A673 (cell line): ENCODE measurements at regions not wholly inside any gene's neighbourhood (a gene's known extent, or its start where the extent isn't known, plus 50 kb on each side); places are given as distances from the start of the nearest gene placed in this dataset.

Source experiments
- BruUV-seq: library from RNA; stranded (reverse); fragments of 400-500 nt; replicated peaks from 2 replicates; lab custom pipeline; 2021; lab: Mats Ljungman, UMichigan
- CTCF ChIA-PET: fragments of 300-600 bp; sonication (Branson Sonifier 250); formaldehyde crosslinking; loops from one replicate; lab custom pipeline; 2022; ENCODE audit warnings: antibody characterized with exemption; lab: Charles Lee
- POLR2A ChIA-PET: fragments of 300-600 bp; sonication (Branson Sonifier 250); formaldehyde crosslinking; loops from one replicate; lab custom pipeline; 2022; ENCODE audit warnings: antibody characterized with exemption; ENCODE audit not compliant: low non-redundant PET; lab: Charles Lee
- DNase-seq: peaks from one replicate; pipeline ENCODE4 v3.0.0-alpha.2; 2015; ENCODE audit warnings: low spot score
- H3K27ac ChIP-seq: fragments of 200-600 bp; sonication (generic); 2 replicates; pipeline ENCODE4 v1.5.1; 2016; ENCODE audit warnings: mixed run types, low read depth, mild to moderate bottlenecking, mixed read lengths, antibody characterized with exemption, low read length; ENCODE audit not compliant: poor library complexity, severe bottlenecking
- H3K27me3 ChIP-seq: fragments of 200-600 bp; sonication (generic); replicated peaks from 2 replicates; pipeline ENCODE4 v1.6.1; 2017; ENCODE audit warnings: mixed run types, low read depth, mild to moderate bottlenecking, mixed read lengths, antibody characterized with exemption, low read length; ENCODE audit not compliant: insufficient read depth, poor library complexity
- H3K36me3 ChIP-seq: fragments of 200-600 bp; sonication (generic); 2 replicates; pipeline ENCODE4 v1.6.1; 2016; ENCODE audit warnings: mixed run types, mild to moderate bottlenecking, mixed read lengths, antibody characterized with exemption, low read length; ENCODE audit not compliant: insufficient read depth, poor library complexity, severe bottlenecking
- H3K4me1 ChIP-seq: fragments of 200-600 bp; sonication (generic); 2 replicates; pipeline ENCODE4 v1.6.1; 2017; ENCODE audit warnings: mixed run types, mild to moderate bottlenecking, mixed read lengths, antibody characterized with exemption, low read length; ENCODE audit not compliant: insufficient read depth, poor library complexity, severe bottlenecking
- H3K4me3 ChIP-seq: fragments of 200-600 bp; sonication (generic); 2 replicates; pipeline ENCODE4 v1.5.1; 2016; ENCODE audit warnings: low read depth, mixed run types, mild to moderate bottlenecking, mixed read lengths, low read length; ENCODE audit not compliant: poor library complexity, severe bottlenecking
- H3K9me3 ChIP-seq: fragments of 200-600 bp; sonication (generic); 2 replicates; pipeline ENCODE4 v1.6.1; 2016; ENCODE audit warnings: mixed run types, low read depth, mild to moderate bottlenecking, mixed read lengths, antibody characterized with exemption, low read length; ENCODE audit not compliant: poor library complexity, severe bottlenecking
- CTCF ChIP-seq: fragments of 300-800, 200-600 bp; sonication (generic); conservative IDR thresholded peaks from 2 replicates; pipeline ENCODE4 v1.5.1; 2017; ENCODE audit warnings: low read depth, mild to moderate bottlenecking, antibody characterized with exemption, low read length, moderate library complexity, mixed read lengths
- EZH2 ChIP-seq: fragments of 200-600 bp; sonication (generic); IDR thresholded peaks from 2 replicates; pipeline ENCODE4 v1.6.1; 2017; ENCODE audit warnings: borderline replicate concordance, low read depth, mild to moderate bottlenecking, mixed read lengths, antibody characterized with exemption, low read length; ENCODE audit not compliant: poor library complexity, severe bottlenecking
- intact Hi-C: fragments of 100-400 bp; cut with micrococcal nuclease; formaldehyde crosslinking; loops from one replicate; pipeline ENCODE4 v1.10.0; 2022; ENCODE audit not compliant: unreplicated experiment

DNA sequence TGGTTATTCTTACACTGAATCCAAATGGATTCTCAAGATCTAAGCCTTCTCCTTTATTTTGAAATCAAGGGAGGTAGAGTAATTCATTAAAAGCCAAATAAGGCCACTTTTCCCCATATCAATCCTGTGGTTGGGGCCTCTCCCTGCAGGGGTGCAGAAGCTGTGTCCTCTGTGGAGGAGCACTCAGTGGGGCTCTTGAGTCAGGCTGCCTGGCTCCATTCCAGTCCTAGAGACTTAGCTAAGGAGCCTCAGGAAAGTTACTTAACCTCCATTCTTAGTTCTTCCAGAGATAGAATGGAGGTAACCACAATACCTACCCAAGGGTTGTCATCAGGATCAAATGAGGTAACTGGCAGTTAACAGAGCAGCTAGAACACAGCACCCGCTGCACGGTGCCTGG, 564.3 kb downstream of the CMPK2 start:
- peak; percentile 40 for DNase-seq
- H3K9me3 ChIP-seq = no peaks in the 10 kb centered on the region
- H3K36me3 ChIP-seq = no peaks in the 10 kb centered on the region
- POLR2A ChIA-PET = no interaction called here
- H3K27ac ChIP-seq = no peak overlapping the region
- CTCF ChIA-PET = no interaction called here
- TF ChIP-seq EZH2 (no peak), CTCF (no peak)
- H3K4me3 ChIP-seq = no peak overlapping the region
- intact Hi-C loops = no loop called here
- no TSS peak for BruUV-seq
- no peaks in the 10 kb centered on the region for H3K27me3 ChIP-seq
- no peaks in the 10 kb centered on the region for H3K4me1 ChIP-seq

- TF ChIP-seq CTCF (no peak), EZH2 (no peak)
- ChIA-PET CTCF (no interaction called here), POLR2A (interaction anchor here (0.7 kb wide), 1 partner anchor 581 kb away, joined by 3 read pairs; no protein-coding TSS in a partner anchor)
- DNase-seq = no peak
- Histone ChIP-seq H3K27me3 (no peaks in the 10 kb centered on the region), H3K27ac (no peak overlapping the region), H3K4me3 (no peak overlapping the region), H3K9me3 (no peaks in the 10 kb centered on the region), H3K4me1 (peaks cover 40% of the 10 kb centered on the region), H3K36me3 (no peaks in the 10 kb centered on the region)
- no TSS peak for BruUV-seq
- intact Hi-C loops = loop anchor here (5.0 kb wide), 1 partner anchor 248 kb away; no protein-coding TSS in a partner anchor
Observed at GRCh38 chr2:6308986-6309385, 556.7 kb downstream of the CMPK2 start.

DNA sequence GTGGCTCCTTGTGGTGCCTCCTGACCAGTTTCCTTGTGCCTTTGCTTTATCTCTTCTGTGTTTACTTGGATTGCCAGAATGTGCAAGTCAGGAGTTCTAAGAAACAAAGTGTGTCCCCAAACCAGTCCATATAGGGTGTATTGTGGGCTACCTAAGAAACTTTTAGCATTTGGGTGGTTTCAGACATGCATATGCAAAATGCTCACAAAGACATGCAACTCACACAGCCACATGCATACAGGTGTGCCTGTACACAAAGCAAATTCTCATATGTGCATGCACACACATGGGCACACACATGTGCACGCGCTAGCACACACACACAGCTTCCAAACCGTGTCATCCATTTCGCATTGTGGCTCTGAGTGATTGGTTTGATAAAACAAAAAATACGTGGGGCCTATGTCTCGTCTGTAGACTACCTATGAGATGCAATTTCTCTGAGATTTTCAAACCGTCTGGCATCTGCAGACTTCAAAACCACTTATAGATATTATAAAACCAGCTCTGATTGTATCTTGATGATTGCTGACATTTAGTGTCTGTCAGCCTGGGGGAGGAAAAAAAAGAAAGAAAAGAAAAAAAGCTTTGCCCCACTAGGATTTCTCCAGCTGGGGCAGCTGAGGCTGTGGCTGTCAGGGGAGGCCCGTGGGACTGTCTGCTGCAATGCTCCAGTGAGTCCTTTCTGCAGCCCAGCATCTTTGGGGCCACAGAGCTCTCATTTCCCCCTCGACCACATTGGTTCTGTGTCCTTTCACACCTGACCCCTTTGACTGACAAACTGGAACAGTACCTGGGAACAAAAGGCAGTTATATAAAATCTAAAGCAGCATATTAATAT, 556.1 kb downstream of the CMPK2 start:
- TF ChIP-seq CTCF = no peak
- TF ChIP-seq EZH2 = no peak
- Histone ChIP-seq H3K9me3 (no peaks in the 10 kb centered on the region), H3K4me1 (peaks cover 44% of the 10 kb centered on the region), H3K27me3 (no peaks in the 10 kb centered on the region), H3K4me3 (peak overlapping the region; percentile 28), H3K27ac (peak overlapping the region; percentile 50), H3K36me3 (no peaks in the 10 kb centered on the region)
- BruUV-seq = no TSS peak
- intact Hi-C loops = loop anchor here (5.0 to 10.0 kb wide), 2 partner anchors 248 to 615 kb away; partner anchors contain the start of gene SOX11
- ChIA-PET POLR2A (interaction anchor here (0.5 to 0.6 kb wide), 2 partner anchors 10 to 54 kb away, joined by 4 to 5 read pairs; no protein-coding TSS in a partner anchor), CTCF (no interaction called here)
- DNase-seq = peak; percentile 57
